NCI-H2029 (cell line): ENCODE measurements at regions not wholly inside any gene's neighbourhood (a gene's known extent, or its start where the extent isn't known, plus 50 kb on each side); places are given as distances from the start of the nearest gene placed in this dataset.

Source experiments
- DNase-seq: peaks from one replicate; lab custom pipeline; 2025; lab: John Stamatoyannopoulos, UW

GRCh38 chr2:122736279-122736678 lies 980.8 kb downstream of the TSN start:
- DNase-seq, result peak; percentile 83

- no peak for DNase-seq
Observed at GRCh38 chr2:122737429-122738077, 982.1 kb downstream of the TSN start.

GRCh38 chr2:122739732-122740593 lies 984.5 kb downstream of the TSN start:
- DNase-seq, result no peak

GRCh38 chr2:122740594-122740948 lies 985.1 kb downstream of the TSN start:
- no peak for DNase-seq

GRCh38 chr2:122741403-122741802 lies 986.0 kb downstream of the TSN start:
- no peak for DNase-seq

GRCh38 chr2:122743021-122743675 lies 987.7 kb downstream of the TSN start:
- DNase-seq, result no peak

- no peak for DNase-seq
Observed at GRCh38 chr2:122745603-122746002, 990.2 kb downstream of the TSN start.

GRCh38 chr2:122747670-122748069 lies 992.2 kb downstream of the TSN start:
- DNase-seq, result no peak

- peak; percentile 42 for DNase-seq
Observed at GRCh38 chr2:122748552-122749011, 993.1 kb downstream of the TSN start.

GRCh38 chr2:122749405-122749804 lies 994.0 kb downstream of the TSN start:
- no peak for DNase-seq

GRCh38 chr2:122750095-122750494 lies 994.6 kb downstream of the TSN start:
- no peak for DNase-seq

GRCh38 chr2:122750808-122751207 lies 995.4 kb downstream of the TSN start:
- no peak for DNase-seq

GRCh38 chr2:122753336-122753735 lies 997.9 kb downstream of the TSN start:
- no peak for DNase-seq

- DNase-seq, result no peak
Observed at GRCh38 chr2:122754561-122754960, 999.1 kb downstream of the TSN start.

- DNase-seq, result no peak
Observed at GRCh38 chr2:122755281-122755780, 999.9 kb downstream of the TSN start.

- DNase-seq, result no peak
Observed at GRCh38 chr2:122758967-122759366, 1003.5 kb downstream of the TSN start.

- no peak for DNase-seq
Observed at GRCh38 chr2:122764014-122764413, 1008.6 kb downstream of the TSN start.

- no peak for DNase-seq
Observed at GRCh38 chr2:122780251-122780650, 1024.8 kb downstream of the TSN start.

- no peak for DNase-seq
Observed at GRCh38 chr2:122794100-122794499, 1038.6 kb downstream of the TSN start.

- DNase-seq, result no peak
Observed at GRCh38 chr2:122795763-122796162, 1040.3 kb downstream of the TSN start.

GRCh38 chr2:122799391-122799790 lies 1043.9 kb downstream of the TSN start:
- no peak for DNase-seq

GRCh38 chr2:122800781-122801180 lies 1045.3 kb downstream of the TSN start:
- no peak for DNase-seq

GRCh38 chr2:122804494-122804893 lies 1049.0 kb downstream of the TSN start:
- DNase-seq, result no peak
